ENCODE measurements at regions not wholly inside any gene's neighbourhood (a gene's known extent, or its start where the extent isn't known, plus 50 kb on each side); places are given as distances from the start of the nearest gene placed in this dataset.

GRCh38 chr1:244224487-244225430 lies 173.7 kb downstream of the ZBTB18 start:
- WGBS, 2 donors = 47 to 74% methylated on average over 11 of the region's 11 CpGs
- Histone ChIP-seq H3K9ac (ENCODE audit: insufficient read depth in 1 of 2, low read length in 2 of 2) (no peak overlapping the region), H3K27ac (ENCODE audit: low read depth in 1 of 2, low read length in 1 of 2) (peak overlapping the region in 1 of 2 donors; percentile 44), H3K4me1 (ENCODE audit: control insufficient read depth in 5 of 5, insufficient read depth in 5 of 5, low read length in 5 of 5) (no peaks in the 10 kb centered on the region), H3K4me3 (no peak overlapping the region), H3K27me3 (ENCODE audit: control insufficient read depth in 3 of 3, insufficient read depth in 3 of 3, low read length in 2 of 3) (no peaks in the 10 kb centered on the region), H3K9me3 (ENCODE audit: control insufficient read depth in 4 of 4, insufficient read depth in 3 of 4, low read length in 3 of 4) (peaks cover 0 to 1% (median 0%) of the 10 kb centered on the region in 4 donors), H3K36me3 (ENCODE audit: control insufficient read depth in 4 of 4, insufficient read depth in 4 of 4, low read length in 4 of 4) (no peaks in the 10 kb centered on the region)
- ATAC-seq (ENCODE audit: insufficient read depth, low FRiP score) (no peak), DNase-seq (peak in 1 of 3 donors; percentile 26)
- no peak for TF ChIP-seq CTCF (IDR thresholded peaks at IDR 0.05; ENCODE audit: control extremely low read depth, extremely low read depth)

- TF ChIP-seq CTCF (IDR thresholded peaks at IDR 0.05; ENCODE audit: control extremely low read depth, extremely low read depth) = no peak
- Histone ChIP-seq H3K9ac (ENCODE audit: insufficient read depth in 1 of 2, low read length in 2 of 2) (no peak overlapping the region), H3K27ac (ENCODE audit: low read depth in 1 of 2, low read length in 1 of 2) (no peak overlapping the region), H3K4me1 (ENCODE audit: control insufficient read depth in 5 of 5, insufficient read depth in 5 of 5, low read length in 5 of 5) (peaks cover 0 to 3% (median 0%) of the 10 kb centered on the region in 5 donors), H3K9me3 (ENCODE audit: control insufficient read depth in 4 of 4, insufficient read depth in 3 of 4, low read length in 3 of 4) (peaks cover 0 to 1% (median 0%) of the 10 kb centered on the region in 4 donors), H3K36me3 (ENCODE audit: control insufficient read depth in 4 of 4, insufficient read depth in 4 of 4, low read length in 4 of 4) (no peaks in the 10 kb centered on the region), H3K27me3 (ENCODE audit: control insufficient read depth in 3 of 3, insufficient read depth in 3 of 3, low read length in 2 of 3) (no peaks in the 10 kb centered on the region), H3K4me3 (no peak overlapping the region)
- WGBS, 2 donors = 74 to 78% methylated on average over 3 of the region's 3 CpGs
- ATAC-seq (ENCODE audit: insufficient read depth, low FRiP score) (no peak), DNase-seq (no peak)
These were observed 175.4 kb downstream of the ZBTB18 start for GRCh38 chr1:244226435-244226834.

- H3K9ac ChIP-seq (ENCODE audit: insufficient read depth in 1 of 2, low read length in 2 of 2) = no peak overlapping the region
- TF ChIP-seq CTCF (IDR thresholded peaks at IDR 0.05; ENCODE audit: control extremely low read depth, extremely low read depth) = no peak
- no peak for DNase-seq
- no peak for ATAC-seq (ENCODE audit: insufficient read depth, low FRiP score)
- peaks cover 0 to 2% (median 0%) of the 10 kb centered on the region in 4 donors for H3K9me3 ChIP-seq (ENCODE audit: control insufficient read depth in 4 of 4, insufficient read depth in 3 of 4, low read length in 3 of 4)
- H3K36me3 ChIP-seq (ENCODE audit: control insufficient read depth in 4 of 4, insufficient read depth in 4 of 4, low read length in 4 of 4) = no peaks in the 10 kb centered on the region
- WGBS, 2 donors = 93% methylated on average over 9 of the region's 9 CpGs
- H3K27ac ChIP-seq (ENCODE audit: low read depth in 1 of 2, low read length in 1 of 2) = no peak overlapping the region
- H3K27me3 ChIP-seq (ENCODE audit: control insufficient read depth in 3 of 3, insufficient read depth in 3 of 3, low read length in 2 of 3) = no peaks in the 10 kb centered on the region
- H3K4me1 ChIP-seq (ENCODE audit: control insufficient read depth in 5 of 5, insufficient read depth in 5 of 5, low read length in 5 of 5) = peaks cover 0 to 9% (median 0%) of the 10 kb centered on the region in 5 donors
- no peak overlapping the region for H3K4me3 ChIP-seq
These were observed 179.4 kb downstream of the ZBTB18 start for GRCh38 chr1:244230470-244230869.

Data from lung (tissue), 11 donors.